RWPE1 (cell line): ENCODE measurements at regions not wholly inside any gene's neighbourhood (a gene's known extent, or its start where the extent isn't known, plus 50 kb on each side); places are given as distances from the start of the nearest gene placed in this dataset.
A peak's percentile ranks its signal among the peaks of the same experiment; 100 is the strongest.
"Not testable (repeated sequence)": the region's sequence is repeated elsewhere in the genome, so short reads cannot be mapped to it uniquely, and the experiment has no call there.

Source experiments
- CTCF ChIA-PET: fragments of 350-600 bp; sonication (Branson Sonifier 250); formaldehyde crosslinking; extraction: SDS; loops from one replicate; lab custom pipeline; 2021; lab: Yijun Ruan, JAX
- POLR2A ChIA-PET: fragments of 400-600 bp; formaldehyde crosslinking; extraction: SDS; loops from one replicate; lab custom pipeline; 2020; ENCODE audit warnings: antibody characterized with exemption; ENCODE audit not compliant: low non-redundant PET; lab: Yijun Ruan, JAX
- DNase-seq: peaks from one replicate; pipeline ENCODE4 v3.0.0; 2012; ENCODE audit warnings: low spot score
- H3K27ac ChIP-seq: fragments of 450-650 bp; 2 replicates; pipeline ENCODE4 v1.5.1; 2017
- CTCF ChIP-seq: fragments of 450-650 bp; conservative IDR thresholded peaks from 2 replicates; pipeline ENCODE4 v1.5.1; 2017; ENCODE audit warnings: low read depth, mild to moderate bottlenecking

DNA sequence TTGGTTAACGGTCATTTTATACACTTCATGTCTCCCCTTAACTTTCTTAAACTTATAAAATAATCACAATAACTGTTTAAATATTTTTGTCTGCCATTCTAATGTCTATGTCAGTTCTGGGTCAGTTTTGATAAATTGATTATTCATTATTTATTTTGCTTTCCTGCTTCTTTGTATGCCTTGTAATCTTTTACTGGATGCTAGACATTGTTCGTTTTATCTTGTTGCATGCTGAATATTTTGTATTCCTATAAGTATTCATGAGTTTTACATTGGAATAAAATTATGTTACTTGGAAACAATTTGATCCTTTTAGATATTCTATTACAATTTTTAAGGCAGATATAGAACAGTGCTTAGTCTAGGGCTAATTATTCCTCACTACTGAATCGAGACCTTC is 952.0 kb downstream of the NR2F1-AS1 start:
- no peak for DNase-seq
- CTCF ChIA-PET: no interaction called here
- TF ChIP-seq CTCF: no peak
- H3K27ac ChIP-seq: no peak overlapping the region
- POLR2A ChIA-PET: no interaction called here

DNA sequence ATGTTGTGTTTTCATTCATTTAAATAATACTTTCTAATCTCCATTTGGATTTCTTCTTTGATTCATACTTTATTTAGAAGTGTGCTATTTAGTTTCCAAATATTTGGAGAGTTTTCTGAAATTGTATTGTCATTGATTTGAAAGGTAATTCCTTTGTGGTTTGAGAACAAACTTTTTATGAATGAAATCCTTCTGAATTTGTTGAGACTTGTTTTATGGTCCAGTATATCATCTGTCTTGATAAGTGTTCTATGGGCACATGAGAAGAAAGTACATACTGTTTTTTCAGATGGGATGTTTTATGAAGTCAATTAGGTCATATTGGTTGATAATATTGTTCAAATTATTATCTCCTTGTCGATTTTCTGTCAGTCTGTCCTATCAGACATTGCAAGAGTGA is 953.8 kb downstream of the NR2F1-AS1 start:
- H3K27ac ChIP-seq: no peak overlapping the region
- no peak for TF ChIP-seq CTCF
- CTCF ChIA-PET: interaction anchor here (1.0 kb wide), 1 partner anchor 11 kb away, joined by 3 read pairs; no protein-coding TSS in a partner anchor
- peak; percentile 26 for DNase-seq
- POLR2A ChIA-PET: no interaction called here

DNA sequence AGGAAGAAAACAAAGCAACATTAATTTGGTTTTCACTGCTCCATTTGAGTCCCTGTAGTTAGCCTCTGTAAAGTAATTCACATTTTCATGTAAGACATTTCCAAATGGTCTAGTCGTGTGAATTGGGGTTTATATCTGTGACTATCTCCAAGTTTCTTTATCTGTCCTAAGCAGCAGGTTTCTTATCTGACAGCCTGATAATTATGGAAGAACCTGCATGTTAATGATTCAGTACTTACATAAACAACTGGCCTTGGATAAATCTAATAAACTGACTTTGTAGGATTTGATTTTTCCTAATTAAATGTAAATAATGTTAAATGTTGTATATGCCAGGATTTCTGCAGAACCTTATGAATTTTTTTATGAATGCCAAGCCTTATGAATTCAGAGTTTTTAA is 964.9 kb downstream of the NR2F1-AS1 start:
- no peak for TF ChIP-seq CTCF
- ChIA-PET CTCF (no interaction called here), POLR2A (no interaction called here)
- no peak for DNase-seq
- no peak overlapping the region for H3K27ac ChIP-seq

- no peak for DNase-seq
- H3K27ac ChIP-seq: no peak overlapping the region
- ChIA-PET POLR2A (no interaction called here), CTCF (no interaction called here)
- no peak for TF ChIP-seq CTCF
These were observed 967.5 kb downstream of the NR2F1-AS1 start for GRCh38 chr5:92613546-92613945.

DNA sequence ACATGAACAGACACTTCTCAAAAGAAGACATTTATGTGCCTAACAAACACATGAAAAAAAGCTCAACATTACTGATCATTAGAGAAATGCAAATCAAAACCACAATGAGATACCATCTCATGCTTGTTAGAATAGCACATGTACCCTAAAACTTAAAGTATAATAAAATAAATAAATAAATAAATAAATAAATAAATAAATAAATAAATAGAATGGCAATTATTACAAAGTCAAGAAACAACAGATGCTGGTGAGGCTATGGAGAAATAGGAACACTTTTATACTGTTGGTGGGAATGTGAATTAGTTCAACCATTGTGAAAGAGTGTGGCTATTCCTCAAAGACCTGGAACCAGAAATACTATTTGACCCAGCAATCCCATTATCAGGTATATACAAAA is 970.6 kb downstream of the NR2F1-AS1 start:
- CTCF ChIA-PET, H3K27ac ChIP-seq, POLR2A ChIA-PET, DNase-seq: not testable (repeated sequence)

- CTCF ChIA-PET: no interaction called here
- DNase-seq: no peak
- no peak overlapping the region for H3K27ac ChIP-seq
- POLR2A ChIA-PET: no interaction called here
- TF ChIP-seq CTCF: no peak
These were observed 975.4 kb downstream of the NR2F1-AS1 start for GRCh38 chr5:92605591-92605990.

DNA sequence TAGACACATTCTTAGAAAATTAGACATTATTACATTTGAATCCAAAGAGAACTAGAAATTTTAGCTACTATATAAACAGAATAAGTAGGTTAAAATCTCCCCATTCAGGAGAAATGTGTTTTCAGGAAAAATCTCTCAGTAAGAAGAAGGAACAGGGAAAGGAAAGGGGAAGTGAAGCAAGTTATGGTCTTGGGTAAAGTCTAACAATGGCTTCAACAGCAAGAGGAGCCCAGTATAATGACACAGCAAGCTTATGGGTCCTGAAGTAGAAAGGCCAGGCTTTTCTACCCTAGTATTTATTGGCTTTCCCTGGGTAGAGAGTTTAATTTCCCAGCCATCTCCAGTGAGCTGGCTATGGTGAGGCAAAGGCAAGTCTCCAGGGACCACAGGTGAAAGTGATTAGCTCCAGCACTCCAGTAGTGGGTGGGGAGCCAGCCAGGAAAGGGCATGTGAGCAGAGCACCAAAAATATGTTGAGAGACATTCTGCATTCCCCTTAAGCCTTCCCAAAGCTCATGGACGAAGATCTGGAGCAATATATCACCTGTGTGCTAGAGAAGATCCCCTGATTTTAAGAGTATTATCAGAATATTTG is 981.7 kb downstream of the NR2F1-AS1 start:
- ChIA-PET POLR2A (no interaction called here), CTCF (interaction anchor here (0.6 kb wide), 1 partner anchor 123 kb away, joined by 5 read pairs; no protein-coding TSS in a partner anchor)
- no peak for DNase-seq
- no peak overlapping the region for H3K27ac ChIP-seq
- no peak for TF ChIP-seq CTCF
